Naive thymus-derived CD4-positive, alpha-beta T cell (primary cell): ENCODE measurements at regions not wholly inside any gene's neighbourhood (a gene's known extent, or its start where the extent isn't known, plus 50 kb on each side); places are given as distances from the start of the nearest gene placed in this dataset.

ENCODE experiments used
- ATAC-seq: fragments of 150-1000 bp; cut with Tn5 transposase; 2 replicates; pipeline ENCODE4 v1.10.0; 2021; ENCODE audit warnings: mild to moderate bottlenecking, moderate library complexity
- CTCF ChIA-PET: fragments of 350-600 bp; sonication (Branson Sonifier 250); formaldehyde crosslinking; loops from one replicate; lab custom pipeline; 2021; ENCODE audit warnings: antibody characterized with exemption; lab: Charles Lee
- POLR2A ChIA-PET: fragments of 350-600 bp; sonication (Branson Sonifier 250); formaldehyde crosslinking; loops from one replicate; lab custom pipeline; 2021; ENCODE audit warnings: antibody characterized with exemption, inconsistent platforms; lab: Charles Lee
- DNase-seq, 9 donors: peaks; one replicate each; pipeline versions ENCODE4 v3.0.0 to v3.0.0-alpha.2; 2020 to 2022; ENCODE audit warnings: mixed read lengths in 1 of 9
- H3K27ac ChIP-seq: one replicate; pipeline ENCODE4 v1.7.0; 2013; ENCODE audit warnings: mild to moderate bottlenecking, low read depth, low read length, moderate library complexity
- H3K27me3 ChIP-seq, 2 donors: one replicate each; pipeline ENCODE4 v1.7.0; 2013; ENCODE audit warnings: low read length in 2 of 2, mild to moderate bottlenecking in 2 of 2, moderate library complexity in 2 of 2; ENCODE audit not compliant: control insufficient read depth in 2 of 2, insufficient read depth in 2 of 2
- H3K36me3 ChIP-seq, 3 experiments: 1 replicate in 2 of 3; 2 replicates in 1 of 3; pipeline ENCODE4 v1.7.0; 2013; ENCODE audit warnings: low read length in 3 of 3, mild to moderate bottlenecking in 3 of 3, moderate library complexity in 1 of 3; ENCODE audit not compliant: insufficient read depth in 3 of 3, control insufficient read depth in 2 of 3
- H3K4me1 ChIP-seq, 2 donors: one replicate each; pipeline ENCODE4 v1.7.0; 2013; ENCODE audit warnings: low read length in 2 of 2, mild to moderate bottlenecking in 2 of 2, moderate library complexity in 1 of 2; ENCODE audit not compliant: control insufficient read depth in 2 of 2, insufficient read depth in 2 of 2
- H3K4me3 ChIP-seq: 2 replicates; pipeline ENCODE4 v1.7.0; 2013; ENCODE audit warnings: mild to moderate bottlenecking, low read length
- H3K9me3 ChIP-seq, 3 experiments: 1 replicate in 2 of 3; 2 replicates in 1 of 3; pipeline ENCODE4 v1.7.0; 2013; ENCODE audit warnings: low read length in 3 of 3; ENCODE audit not compliant: control insufficient read depth in 2 of 3
- H3K27ac Mint-ChIP-seq, 9 donors: one replicate each; pipeline ENCODE4 v1.8.0; 2020 to 2022; ENCODE audit warnings: mixed read lengths in 9 of 9, mild to moderate bottlenecking in 8 of 9, moderate library complexity in 5 of 9, inconsistent platforms in 2 of 9
- H3K27me3 Mint-ChIP-seq, 5 donors: one replicate each; pipeline ENCODE4 v1.8.0; 2021 to 2022; ENCODE audit warnings: mixed read lengths in 5 of 5, mild to moderate bottlenecking in 1 of 5
- H3K36me3 Mint-ChIP-seq, 5 donors: one replicate each; pipeline ENCODE4 v1.8.0; 2020 to 2022; ENCODE audit warnings: mixed read lengths in 5 of 5, mild to moderate bottlenecking in 3 of 5, inconsistent platforms in 1 of 5
- H3K4me1 Mint-ChIP-seq, 7 donors: one replicate each; pipeline ENCODE4 v1.8.0; 2020 to 2022; ENCODE audit warnings: mixed read lengths in 7 of 7, mild to moderate bottlenecking in 3 of 7, inconsistent platforms in 1 of 7
- H3K4me3 Mint-ChIP-seq, 10 donors: one replicate each; pipeline ENCODE4 v1.8.0; 2020 to 2022; ENCODE audit warnings: mild to moderate bottlenecking in 10 of 10, mixed read lengths in 10 of 10, moderate library complexity in 6 of 10, inconsistent platforms in 2 of 10
- H3K9me3 Mint-ChIP-seq, 11 donors: one replicate each; pipeline ENCODE4 v1.8.0; 2020 to 2022; ENCODE audit warnings: mixed read lengths in 11 of 11, mild to moderate bottlenecking in 4 of 11, inconsistent platforms in 1 of 11, moderate library complexity in 1 of 11
- intact Hi-C, 2 donors: fragments of 100-400 bp; cut with micrococcal nuclease; formaldehyde crosslinking; loops; one replicate each; pipeline ENCODE4 v1.15.1; 2023

DNA sequence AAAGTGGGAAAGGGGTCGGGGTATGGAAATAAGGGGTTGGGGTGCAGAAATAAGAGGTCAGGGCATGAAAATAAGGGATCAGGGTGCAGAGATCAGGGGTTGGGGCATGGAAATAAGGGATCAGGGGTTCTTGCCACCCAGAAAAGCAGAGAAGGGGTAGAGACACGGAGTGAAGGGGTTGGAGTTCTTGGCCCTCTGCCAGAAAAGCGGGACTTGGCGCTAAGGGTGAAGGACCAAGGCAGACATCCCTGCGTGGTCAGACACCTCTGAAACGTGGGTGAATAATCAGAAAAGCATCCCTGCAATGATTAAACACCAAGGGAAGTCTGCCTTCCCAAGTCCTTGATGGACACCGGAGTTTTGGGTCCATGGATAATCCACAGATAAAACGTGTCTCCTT, 1521.6 kb upstream of the SLC39A10 start:
- no peaks in the 10 kb centered on the region for H3K4me1 ChIP-seq
- ChIA-PET CTCF (no interaction called here), POLR2A (no interaction called here)
- H3K27me3 ChIP-seq: no peaks in the 10 kb centered on the region
- H3K4me3 ChIP-seq: no peak overlapping the region
- H3K36me3 ChIP-seq: no peaks in the 10 kb centered on the region
- H3K4me1 Mint-ChIP-seq: no peaks in the 10 kb centered on the region
- H3K27ac Mint-ChIP-seq: no peak overlapping the region
- intact Hi-C loops: no loop called here
- peaks cover 0 to 10% (median 0%) of the 10 kb centered on the region in 11 donors for H3K9me3 Mint-ChIP-seq
- no peak overlapping the region for H3K27ac ChIP-seq
- no peak for ATAC-seq
- no peaks in the 10 kb centered on the region for H3K9me3 ChIP-seq
- no peak for DNase-seq
- H3K27me3 Mint-ChIP-seq: peaks cover 0 to 23% (median 0%) of the 10 kb centered on the region in 5 donors
- no peaks in the 10 kb centered on the region for H3K36me3 Mint-ChIP-seq
- H3K4me3 Mint-ChIP-seq: no peak overlapping the region

DNA sequence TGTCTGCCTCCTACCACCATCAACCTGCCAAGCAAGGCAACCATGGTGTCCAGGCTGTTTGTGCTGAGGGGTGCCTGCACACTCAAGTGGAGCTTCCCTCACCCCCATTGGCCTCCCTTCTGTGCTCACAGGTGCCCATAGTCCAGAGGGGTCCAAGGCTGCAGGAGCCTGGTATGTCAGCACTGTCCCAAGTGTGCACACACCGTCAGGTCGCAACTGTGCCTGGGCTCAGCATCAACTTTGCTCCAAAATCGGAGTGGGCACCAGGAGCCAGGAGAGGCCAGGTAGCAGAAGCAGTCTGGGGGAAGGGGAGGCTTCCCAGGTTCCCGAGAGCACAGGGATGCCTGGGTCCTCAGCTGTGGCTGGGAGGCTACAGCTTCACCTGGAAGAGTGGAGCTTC, 1528.2 kb upstream of the SLC39A10 start:
- H3K4me1 Mint-ChIP-seq: no peaks in the 10 kb centered on the region
- DNase-seq (no peak), ATAC-seq (no peak)
- no peak overlapping the region for H3K27ac Mint-ChIP-seq
- H3K4me3 Mint-ChIP-seq: no peak overlapping the region
- H3K4me1 ChIP-seq: no peaks in the 10 kb centered on the region
- intact Hi-C loops: no loop called here
- ChIA-PET POLR2A (no interaction called here), CTCF (no interaction called here)
- peaks cover 0 to 7% (median 3%) of the 10 kb centered on the region in 11 donors for H3K9me3 Mint-ChIP-seq
- no peak overlapping the region for H3K4me3 ChIP-seq
- no peaks in the 10 kb centered on the region for H3K27me3 Mint-ChIP-seq
- no peaks in the 10 kb centered on the region for H3K36me3 Mint-ChIP-seq
- H3K36me3 ChIP-seq: no peaks in the 10 kb centered on the region
- H3K9me3 ChIP-seq: no peaks in the 10 kb centered on the region
- no peak overlapping the region for H3K27ac ChIP-seq
- H3K27me3 ChIP-seq: no peaks in the 10 kb centered on the region

- no peak overlapping the region for H3K4me3 Mint-ChIP-seq
- ATAC-seq (no peak), DNase-seq (no peak)
- intact Hi-C loops: no loop called here
- Histone ChIP-seq H3K4me1 (no peaks in the 10 kb centered on the region), H3K27me3 (no peaks in the 10 kb centered on the region), H3K9me3 (no peaks in the 10 kb centered on the region), H3K27ac (no peak overlapping the region), H3K4me3 (no peak overlapping the region), H3K36me3 (no peaks in the 10 kb centered on the region)
- H3K9me3 Mint-ChIP-seq: peaks cover 0 to 7% (median 3%) of the 10 kb centered on the region in 11 donors
- CTCF ChIA-PET: no interaction called here
- POLR2A ChIA-PET: interaction anchor here (0.6 kb wide), 1 partner anchor 846 kb away, joined by 3 read pairs; no protein-coding TSS in a partner anchor
- H3K36me3 Mint-ChIP-seq: no peaks in the 10 kb centered on the region
- H3K27ac Mint-ChIP-seq: no peak overlapping the region
- no peaks in the 10 kb centered on the region for H3K4me1 Mint-ChIP-seq
- H3K27me3 Mint-ChIP-seq: no peaks in the 10 kb centered on the region
Measured at GRCh38 chr2:194126418-194126817, 1530.6 kb upstream of the SLC39A10 start.

GRCh38 chr2:194116861-194117260, 1540.2 kb upstream of the SLC39A10 start:
- no peaks in the 10 kb centered on the region for H3K9me3 ChIP-seq
- no peak overlapping the region for H3K27ac Mint-ChIP-seq
- intact Hi-C loops: no loop called here
- no peaks in the 10 kb centered on the region for H3K4me1 Mint-ChIP-seq
- ATAC-seq: no peak
- H3K27me3 Mint-ChIP-seq: peaks cover 0 to 9% (median 0%) of the 10 kb centered on the region in 5 donors
- no peaks in the 10 kb centered on the region for H3K36me3 Mint-ChIP-seq
- POLR2A ChIA-PET: no interaction called here
- no peaks in the 10 kb centered on the region for H3K27me3 ChIP-seq
- CTCF ChIA-PET: no interaction called here
- no peaks in the 10 kb centered on the region for H3K9me3 Mint-ChIP-seq
- H3K36me3 ChIP-seq: no peaks in the 10 kb centered on the region
- DNase-seq: no peak
- H3K4me3 Mint-ChIP-seq: no peak overlapping the region
- H3K27ac ChIP-seq: no peak overlapping the region
- no peak overlapping the region for H3K4me3 ChIP-seq
- H3K4me1 ChIP-seq: no peaks in the 10 kb centered on the region

DNA sequence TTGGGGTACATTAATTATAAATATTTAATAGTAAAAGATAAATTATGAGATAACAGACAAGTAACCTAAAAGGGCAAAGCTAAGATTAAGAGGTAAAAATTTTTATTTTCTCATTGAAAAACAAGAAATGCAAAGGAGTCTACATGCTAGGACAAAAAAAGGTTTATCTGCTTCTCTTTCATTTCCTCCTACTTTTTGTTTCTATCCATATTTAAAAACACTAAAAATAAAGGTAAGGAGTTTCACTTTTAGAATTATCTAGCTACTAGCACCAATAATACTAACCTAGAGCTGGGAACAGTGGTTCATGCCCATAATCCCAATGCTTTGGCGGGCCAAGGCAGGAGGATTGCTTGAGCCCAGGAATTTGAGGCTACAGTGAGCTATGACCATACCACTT, 1551.7 kb upstream of the SLC39A10 start:
- intact Hi-C loops: no loop called here
- ChIA-PET CTCF (no interaction called here), POLR2A (no interaction called here)
- Mint-ChIP-seq H3K4me3 (no peak overlapping the region), H3K4me1 (no peaks in the 10 kb centered on the region), H3K9me3 (no peaks in the 10 kb centered on the region), H3K27me3 (peaks cover 0 to 4% (median 0%) of the 10 kb centered on the region in 5 donors), H3K27ac (no peak overlapping the region), H3K36me3 (no peaks in the 10 kb centered on the region)
- no peaks in the 10 kb centered on the region for H3K4me1 ChIP-seq
- no peaks in the 10 kb centered on the region for H3K27me3 ChIP-seq
- no peak for DNase-seq
- ATAC-seq: no peak
- no peak overlapping the region for H3K27ac ChIP-seq
- no peaks in the 10 kb centered on the region for H3K9me3 ChIP-seq
- H3K4me3 ChIP-seq: no peak overlapping the region
- H3K36me3 ChIP-seq: no peaks in the 10 kb centered on the region

GRCh38 chr2:194104687-194105086, 1552.3 kb upstream of the SLC39A10 start:
- H3K4me3 ChIP-seq: no peak overlapping the region
- no peak overlapping the region for H3K27ac ChIP-seq
- intact Hi-C loops: no loop called here
- H3K27me3 ChIP-seq: no peaks in the 10 kb centered on the region
- no peaks in the 10 kb centered on the region for H3K36me3 ChIP-seq
- no peak overlapping the region for H3K27ac Mint-ChIP-seq
- H3K27me3 Mint-ChIP-seq: peaks cover 0 to 4% (median 0%) of the 10 kb centered on the region in 5 donors
- no peaks in the 10 kb centered on the region for H3K4me1 ChIP-seq
- ChIA-PET POLR2A (no interaction called here), CTCF (interaction anchor here (0.8 kb wide), 1 partner anchor 17 kb away, joined by 3 read pairs; no protein-coding TSS in a partner anchor)
- H3K4me1 Mint-ChIP-seq: no peaks in the 10 kb centered on the region
- no peaks in the 10 kb centered on the region for H3K36me3 Mint-ChIP-seq
- no peaks in the 10 kb centered on the region for H3K9me3 Mint-ChIP-seq
- no peak overlapping the region for H3K4me3 Mint-ChIP-seq
- no peak for DNase-seq
- no peaks in the 10 kb centered on the region for H3K9me3 ChIP-seq
- ATAC-seq: peak; percentile 82

DNA sequence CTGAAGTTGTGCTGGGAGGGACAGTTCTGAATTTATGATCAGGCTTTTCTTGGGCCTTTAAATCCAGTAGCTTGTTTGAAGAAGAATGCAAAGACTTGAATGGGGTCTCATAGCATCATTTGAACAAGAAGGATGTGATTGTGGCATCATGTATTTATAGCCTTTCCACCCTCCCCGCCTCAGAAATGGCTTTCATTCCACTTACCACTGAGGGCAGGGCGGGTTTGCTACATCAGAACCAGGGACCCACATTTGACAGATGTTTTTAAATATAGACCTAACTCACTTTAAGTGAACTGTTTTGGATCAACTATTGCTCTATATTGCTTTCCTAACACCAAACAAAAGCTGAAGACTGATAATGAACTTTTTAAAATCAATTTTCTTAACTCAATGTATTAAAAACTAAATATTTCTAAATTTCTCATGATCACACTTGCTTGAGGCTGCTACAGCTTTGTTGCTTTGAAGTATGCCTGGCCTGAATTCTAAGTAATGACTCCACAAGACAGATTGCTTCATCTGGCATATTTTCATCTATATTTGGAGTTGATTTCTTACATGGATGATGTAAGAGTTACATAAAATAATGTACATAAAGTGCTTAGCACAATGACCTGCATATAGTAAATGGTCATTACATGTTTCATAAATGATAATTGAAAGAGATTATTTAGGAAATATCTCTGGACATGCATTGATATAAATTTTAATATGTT, 1552.9 kb upstream of the SLC39A10 start:
- Histone ChIP-seq H3K27me3 (no peaks in the 10 kb centered on the region), H3K27ac (no peak overlapping the region), H3K4me1 (no peaks in the 10 kb centered on the region), H3K9me3 (no peaks in the 10 kb centered on the region), H3K4me3 (no peak overlapping the region), H3K36me3 (no peaks in the 10 kb centered on the region)
- intact Hi-C loops: no loop called here
- ChIA-PET POLR2A (no interaction called here), CTCF (interaction anchor here (0.8 kb wide), 1 partner anchor 17 kb away, joined by 3 read pairs; no protein-coding TSS in a partner anchor)
- no peaks in the 10 kb centered on the region for H3K4me1 Mint-ChIP-seq
- ATAC-seq (no peak), DNase-seq (no peak)
- peaks cover 0 to 4% (median 0%) of the 10 kb centered on the region in 5 donors for H3K27me3 Mint-ChIP-seq
- no peaks in the 10 kb centered on the region for H3K9me3 Mint-ChIP-seq
- no peak overlapping the region for H3K27ac Mint-ChIP-seq
- no peaks in the 10 kb centered on the region for H3K36me3 Mint-ChIP-seq
- H3K4me3 Mint-ChIP-seq: no peak overlapping the region
